OCI-LY1 (cell line): ENCODE measurements at regions not wholly inside any gene's neighbourhood (a gene's known extent, or its start where the extent isn't known, plus 50 kb on each side); places are given as distances from the start of the nearest gene placed in this dataset.

Experiments used
- EZH2 ChIP-seq: fragments of 200-600 bp; sonication (generic), shearing (Covaris generic); IDR thresholded peaks from 2 replicates; pipeline ENCODE4 v1.8.0; 2017; ENCODE audit warnings: borderline replicate concordance, mixed run types, mild to moderate bottlenecking, antibody characterized with exemption, low read length, moderate library complexity, mixed read lengths
- TF ChIP-seq, protein P1 (sequence below): fragments of 200-600 bp; sonication (generic), shearing (Covaris generic); IDR thresholded peaks from 2 replicates; pipeline ENCODE4 v1.5.1; 2017; ENCODE audit warnings: mild to moderate bottlenecking, antibody characterized with exemption, low read length, moderate library complexity, mixed read lengths

DNA sequence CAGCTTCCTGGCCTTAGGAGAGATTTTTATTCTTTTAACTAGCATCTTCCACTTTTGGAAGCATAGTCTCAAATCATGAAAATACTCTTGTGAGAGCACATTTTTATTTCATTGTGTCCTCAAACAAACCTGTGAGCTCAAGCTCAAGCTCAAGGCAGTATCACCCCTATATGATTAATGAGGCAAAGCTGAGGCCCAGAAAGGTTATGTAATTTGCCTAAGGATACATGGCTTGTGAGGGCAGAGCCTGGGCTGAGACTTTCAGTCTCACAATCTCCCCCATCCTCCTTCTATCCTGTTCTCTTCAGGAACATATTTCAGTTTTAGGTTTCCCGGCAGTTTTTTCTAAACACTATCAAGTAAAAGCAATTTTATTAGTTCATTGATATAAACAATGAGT lies 359.5 kb downstream of the PTEN start:
- TF ChIP-seq, protein P1, sequence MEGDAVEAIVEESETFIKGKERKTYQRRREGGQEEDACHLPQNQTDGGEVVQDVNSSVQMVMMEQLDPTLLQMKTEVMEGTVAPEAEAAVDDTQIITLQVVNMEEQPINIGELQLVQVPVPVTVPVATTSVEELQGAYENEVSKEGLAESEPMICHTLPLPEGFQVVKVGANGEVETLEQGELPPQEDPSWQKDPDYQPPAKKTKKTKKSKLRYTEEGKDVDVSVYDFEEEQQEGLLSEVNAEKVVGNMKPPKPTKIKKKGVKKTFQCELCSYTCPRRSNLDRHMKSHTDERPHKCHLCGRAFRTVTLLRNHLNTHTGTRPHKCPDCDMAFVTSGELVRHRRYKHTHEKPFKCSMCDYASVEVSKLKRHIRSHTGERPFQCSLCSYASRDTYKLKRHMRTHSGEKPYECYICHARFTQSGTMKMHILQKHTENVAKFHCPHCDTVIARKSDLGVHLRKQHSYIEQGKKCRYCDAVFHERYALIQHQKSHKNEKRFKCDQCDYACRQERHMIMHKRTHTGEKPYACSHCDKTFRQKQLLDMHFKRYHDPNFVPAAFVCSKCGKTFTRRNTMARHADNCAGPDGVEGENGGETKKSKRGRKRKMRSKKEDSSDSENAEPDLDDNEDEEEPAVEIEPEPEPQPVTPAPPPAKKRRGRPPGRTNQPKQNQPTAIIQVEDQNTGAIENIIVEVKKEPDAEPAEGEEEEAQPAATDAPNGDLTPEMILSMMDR: no peak
- TF ChIP-seq EZH2: no peak
